ENCODE measurements at regions not wholly inside any gene's neighbourhood (a gene's known extent, or its start where the extent isn't known, plus 50 kb on each side); places are given as distances from the start of the nearest gene placed in this dataset.

DNA sequence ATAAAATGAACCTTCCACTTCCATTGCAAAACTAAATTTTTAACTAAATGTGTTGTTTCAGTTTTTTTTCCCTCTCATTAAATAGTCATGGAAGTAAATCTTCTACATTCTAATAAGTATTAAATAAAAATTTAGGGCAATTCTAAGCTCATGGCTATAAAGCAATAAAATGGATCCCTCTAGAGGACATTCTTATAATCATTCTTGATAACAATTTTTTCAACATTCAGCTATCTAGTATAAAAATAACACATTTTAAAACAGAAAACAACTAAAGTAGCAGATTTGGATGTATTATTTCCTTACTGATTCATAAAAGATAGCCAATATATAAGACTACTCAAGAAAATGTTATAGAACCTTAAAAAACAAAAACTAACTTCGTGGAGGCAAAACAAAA, 393.1 kb downstream of the PLOD2 start:
- DNase-seq: no peak

DNA sequence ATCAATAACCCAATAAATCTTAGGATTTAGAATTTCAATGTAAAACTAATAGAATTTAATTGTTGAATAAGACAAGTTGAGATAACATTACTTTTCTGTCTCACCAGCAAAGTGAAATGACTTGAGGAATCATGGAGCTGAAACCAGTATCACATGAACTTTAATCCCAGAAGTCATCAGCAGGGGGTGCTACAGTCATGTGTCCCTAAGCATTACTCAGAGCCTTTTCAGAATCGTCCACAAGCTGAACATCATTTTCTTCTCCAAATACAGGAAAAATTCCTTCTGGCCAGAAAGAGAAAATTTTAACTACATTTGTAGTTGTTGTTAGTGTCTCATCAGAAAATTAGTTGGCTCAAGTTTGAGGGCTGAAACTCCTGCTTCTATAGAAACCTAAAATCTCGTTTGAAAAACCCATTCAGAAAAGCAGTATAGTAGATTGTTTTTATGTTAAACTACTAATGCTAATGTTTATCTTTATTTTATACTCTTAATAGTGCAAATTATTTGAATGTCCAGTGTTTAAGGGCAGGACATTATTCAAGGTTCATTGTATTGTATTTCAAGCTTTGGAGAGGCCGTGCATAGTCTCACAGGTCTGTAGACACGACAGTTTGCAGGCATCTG, 384.1 kb downstream of the PLOD2 start:
- no peak for DNase-seq

DNA sequence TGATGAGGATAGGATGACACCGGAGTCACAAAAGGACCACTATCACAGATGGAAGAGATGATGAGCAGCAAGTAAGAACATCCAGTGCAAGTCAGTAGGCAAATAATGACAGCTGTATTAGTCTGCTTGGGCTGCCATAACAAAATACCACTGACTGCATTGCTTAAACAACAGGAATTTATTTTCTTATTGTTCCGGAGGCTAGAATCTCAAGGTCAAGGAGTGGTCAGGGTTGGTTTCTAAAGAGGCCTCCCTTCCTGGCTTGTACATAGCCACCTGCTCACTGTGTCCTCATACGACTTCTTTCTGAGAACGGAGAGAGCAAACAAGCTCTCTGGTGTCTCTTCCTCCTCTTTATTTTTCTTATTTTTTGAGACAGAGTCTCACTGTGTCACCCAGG, 380.7 kb downstream of the PLOD2 start:
- DNase-seq: no peak

DNA sequence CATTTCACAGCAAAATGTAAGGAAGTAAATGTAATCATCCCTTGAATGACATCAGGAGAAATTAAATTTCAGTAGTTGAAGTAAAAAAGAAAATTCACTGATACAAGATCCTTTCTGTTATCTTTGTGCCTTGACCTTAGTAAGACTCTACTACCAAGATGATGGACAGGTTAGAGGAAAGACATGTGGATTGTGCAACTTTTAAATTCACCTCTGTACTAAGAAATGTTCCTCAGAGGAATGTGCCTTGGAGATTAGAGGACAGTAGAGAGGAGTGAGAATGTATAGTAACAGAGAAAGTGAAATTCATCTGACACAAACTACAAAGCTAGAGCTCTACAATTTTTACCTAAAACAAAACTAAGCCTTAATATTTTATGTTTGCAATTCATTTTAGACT, 375.3 kb downstream of the PLOD2 start:
- DNase-seq: no peak

DNA sequence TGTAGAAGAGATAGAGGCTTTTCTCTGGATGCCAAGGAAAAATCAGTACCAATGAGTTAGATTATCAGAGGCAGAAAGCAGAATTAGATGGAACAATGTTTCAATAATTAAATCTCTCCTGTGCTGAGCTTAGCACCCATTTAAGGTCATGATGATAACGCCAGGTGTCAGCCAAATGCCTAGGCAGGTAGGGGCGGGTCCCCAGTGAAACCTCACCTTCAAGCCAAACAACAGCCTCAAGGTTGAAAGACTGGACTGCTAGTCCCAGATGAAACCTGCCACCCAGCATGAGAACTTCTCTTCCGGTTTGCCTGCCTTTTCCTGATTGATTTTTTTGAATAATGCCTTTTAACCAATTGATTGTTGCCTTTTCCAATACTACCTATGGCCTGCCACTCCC, 363.0 kb downstream of the PLOD2 start:
- no peak for DNase-seq

DNA sequence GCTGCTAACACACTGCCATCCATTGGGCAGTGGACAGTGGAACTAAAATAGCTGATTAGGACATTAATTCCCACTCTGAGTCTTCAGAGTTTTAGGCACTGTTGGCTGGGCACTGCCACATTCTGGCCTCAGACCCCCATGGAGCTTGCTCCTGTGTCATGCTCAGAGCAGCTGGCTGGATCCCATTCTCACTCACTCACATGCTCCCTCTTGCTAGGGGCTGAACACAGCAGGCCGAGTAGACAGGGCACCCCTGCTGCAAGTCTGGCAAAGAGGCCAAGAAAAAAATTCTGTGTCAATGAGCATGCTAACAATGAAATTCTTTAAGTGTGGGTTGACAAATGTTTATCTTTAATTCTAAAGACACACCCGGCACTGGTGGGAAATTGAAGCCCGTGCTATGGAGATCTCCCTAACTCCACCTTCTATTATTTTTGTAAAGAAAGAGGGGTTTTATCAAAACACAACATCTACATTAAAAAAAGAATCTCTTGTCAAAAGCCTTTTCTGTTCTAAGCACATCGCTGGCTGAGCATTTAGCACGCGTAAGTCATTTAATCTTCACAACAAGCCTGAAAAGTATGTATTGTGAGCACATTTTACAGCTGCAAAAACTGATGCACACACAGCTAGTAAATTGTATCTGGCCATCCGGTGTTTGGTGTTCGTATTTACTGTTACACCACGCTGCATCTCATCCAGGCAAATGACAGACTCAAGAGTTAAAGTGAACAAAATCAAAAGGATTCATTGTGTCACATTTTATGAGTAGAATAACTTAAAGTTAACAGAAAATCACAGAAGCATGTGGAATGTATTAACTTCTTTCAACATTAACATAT, 362.1 kb downstream of the PLOD2 start:
- no peak for DNase-seq

DNA sequence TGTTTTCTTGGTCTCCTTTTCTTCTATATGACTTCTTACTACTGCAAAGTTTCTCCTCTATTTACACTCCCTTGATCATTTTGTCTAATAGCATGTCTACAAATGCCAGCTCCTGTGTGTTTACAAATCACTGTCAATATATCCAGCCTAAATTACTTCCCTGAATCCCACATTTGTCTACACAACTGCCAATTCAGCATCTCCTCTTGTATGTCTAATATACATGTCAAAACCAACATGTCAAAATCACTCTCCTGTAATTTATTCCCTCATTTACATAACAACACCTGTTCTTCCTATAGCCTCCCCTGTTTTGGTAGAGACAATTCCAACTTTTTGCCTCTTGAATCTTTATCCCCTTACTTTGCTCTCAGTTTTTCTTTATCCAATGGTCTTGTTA, 359.3 kb downstream of the PLOD2 start:
- no peak for DNase-seq

DNA sequence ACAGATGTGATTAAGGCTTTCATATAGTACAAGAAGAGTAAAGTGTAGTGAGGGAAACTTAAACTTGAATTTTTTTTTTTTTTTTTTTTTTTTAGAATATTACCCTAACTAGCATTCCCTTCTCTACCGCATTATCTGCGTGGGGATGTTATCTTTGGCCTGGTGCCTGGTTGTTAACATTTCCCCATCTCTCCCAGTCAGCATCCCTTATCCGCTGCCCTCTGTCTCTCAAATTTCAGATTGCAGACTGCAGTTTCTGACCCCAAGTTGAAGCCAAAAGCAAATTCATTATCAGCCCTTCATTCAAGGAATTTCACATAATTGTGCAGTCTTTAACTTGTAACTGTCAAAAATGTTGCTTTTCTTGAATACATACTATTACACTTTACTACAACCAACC, 353.0 kb downstream of the PLOD2 start:
- no peak for DNase-seq

DNA sequence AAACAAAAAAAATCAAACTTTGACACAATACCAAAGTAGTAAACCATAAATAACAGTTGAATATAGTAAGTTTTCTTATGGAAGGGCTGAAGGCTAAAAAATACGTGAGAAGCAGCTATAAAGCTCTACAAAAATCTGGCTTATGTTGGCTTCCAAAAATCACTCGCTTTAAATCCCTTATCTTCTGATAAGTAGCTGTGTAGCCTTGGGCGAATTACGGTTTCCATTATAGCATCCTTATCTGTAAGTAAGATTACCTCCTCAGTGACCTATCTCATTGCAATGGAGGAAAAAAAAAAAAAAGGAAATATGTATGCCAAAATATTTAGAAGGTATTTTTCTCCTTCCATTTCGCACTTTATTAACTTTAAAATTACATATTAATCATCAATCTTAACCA, 348.6 kb downstream of the PLOD2 start:
- no peak for DNase-seq

DNA sequence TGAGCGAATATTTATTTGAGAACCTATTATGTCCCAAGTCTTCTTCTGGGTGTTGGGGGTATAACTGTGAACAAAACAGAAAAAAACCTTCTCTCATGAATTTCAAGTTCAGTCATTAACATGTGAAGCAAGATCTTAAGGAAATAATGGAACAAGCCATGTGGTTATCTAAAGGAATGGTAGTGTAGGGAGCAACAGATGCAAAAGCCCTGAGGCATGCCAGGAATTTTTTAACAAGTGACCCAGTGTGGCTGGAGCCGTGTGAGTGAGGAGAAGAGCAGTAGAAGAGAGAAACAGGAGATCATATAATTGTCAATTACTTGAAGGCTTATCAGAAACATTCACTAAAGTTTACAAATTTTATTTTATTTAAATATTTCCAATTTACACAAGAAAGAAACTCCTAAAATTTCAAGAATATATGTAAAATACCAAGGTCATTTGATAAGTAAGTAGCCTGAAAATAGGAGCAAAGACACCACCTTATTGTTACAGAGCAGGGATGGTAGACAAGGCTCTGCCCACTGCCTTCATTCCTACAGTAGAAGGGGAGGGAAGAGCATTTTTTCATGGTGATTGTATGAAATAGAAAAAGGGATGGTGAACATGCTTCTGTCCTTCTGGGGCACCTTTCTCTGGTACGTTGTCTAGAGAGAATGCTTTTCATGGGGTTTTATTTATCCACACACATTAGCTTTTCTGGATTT, 345.1 kb downstream of the PLOD2 start:
- no peak for DNase-seq

DNA sequence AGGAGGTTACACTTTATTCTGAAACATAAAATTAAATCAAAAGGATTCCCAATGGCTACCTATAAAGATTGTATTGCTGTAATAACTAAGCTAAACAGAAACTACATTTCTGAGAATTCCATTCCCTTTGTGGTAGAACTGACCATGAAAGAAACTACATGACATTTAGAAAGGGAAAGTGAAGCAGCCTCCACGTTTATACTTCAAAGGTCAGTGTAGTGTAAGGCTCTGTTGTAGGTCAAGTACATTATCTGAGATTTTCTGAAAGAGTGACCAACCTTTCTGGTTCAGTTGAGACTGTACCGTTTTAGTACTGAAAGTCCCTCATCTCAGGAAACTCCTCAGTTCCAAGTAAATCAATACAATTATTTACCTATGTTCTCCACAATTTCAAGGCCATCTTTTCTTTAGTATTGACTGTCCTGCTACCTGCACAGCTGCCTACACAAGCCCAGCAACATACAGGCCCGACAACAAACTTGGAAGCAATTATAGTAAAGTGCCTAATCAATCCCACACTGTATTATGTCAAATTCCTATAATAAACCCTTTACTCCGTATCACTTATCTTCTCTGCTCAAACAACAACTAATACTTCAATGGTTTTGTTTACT, 343.0 kb downstream of the PLOD2 start:
- no peak for DNase-seq

DNA sequence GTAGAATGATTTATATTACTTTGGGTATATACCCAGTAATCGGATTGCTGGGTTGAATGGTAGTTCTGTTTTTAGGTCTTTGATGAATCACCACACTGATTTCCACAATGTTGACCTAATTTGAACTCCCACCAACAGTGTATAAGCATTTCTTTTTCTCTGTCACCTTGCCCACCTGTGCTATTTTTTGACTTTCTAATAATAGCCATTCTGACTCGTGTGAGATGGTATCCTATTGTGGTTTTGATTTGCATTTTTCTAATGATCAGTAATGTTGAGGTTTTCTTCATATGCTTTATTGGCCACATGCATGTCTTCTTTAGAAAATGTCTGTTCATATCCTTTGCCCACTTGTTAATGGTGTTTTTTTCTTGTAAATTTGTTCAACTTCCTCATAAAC, 340.8 kb downstream of the PLOD2 start:
- DNase-seq: no peak

DNA sequence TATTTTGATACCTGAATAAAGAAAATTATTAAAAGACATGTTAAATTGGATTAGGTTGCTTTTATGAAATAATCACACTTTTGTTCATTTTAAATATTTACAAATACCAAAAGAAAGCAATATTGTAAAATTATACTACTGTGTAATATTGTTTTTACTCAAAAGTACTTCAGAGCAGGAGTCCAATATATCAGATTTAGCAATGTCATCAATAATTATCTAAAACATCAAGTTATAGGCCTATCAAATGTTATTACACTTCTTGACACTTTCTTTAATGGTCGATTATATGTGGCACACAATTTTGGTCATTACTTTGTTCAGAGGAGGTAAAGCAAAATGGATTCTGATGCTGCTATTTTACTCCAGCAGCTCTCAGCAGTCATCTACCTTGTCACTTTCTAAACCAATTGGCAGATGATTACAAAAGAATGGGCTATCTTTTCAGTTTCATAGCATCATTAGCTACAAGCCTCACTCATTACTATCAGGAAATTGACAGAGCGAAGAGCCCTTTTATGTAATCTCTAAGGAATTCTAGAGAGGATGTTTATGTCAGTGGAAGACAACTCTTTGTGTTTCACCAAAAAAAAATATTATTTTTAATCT, 318.6 kb downstream of the PLOD2 start:
- DNase-seq: no peak

DNA sequence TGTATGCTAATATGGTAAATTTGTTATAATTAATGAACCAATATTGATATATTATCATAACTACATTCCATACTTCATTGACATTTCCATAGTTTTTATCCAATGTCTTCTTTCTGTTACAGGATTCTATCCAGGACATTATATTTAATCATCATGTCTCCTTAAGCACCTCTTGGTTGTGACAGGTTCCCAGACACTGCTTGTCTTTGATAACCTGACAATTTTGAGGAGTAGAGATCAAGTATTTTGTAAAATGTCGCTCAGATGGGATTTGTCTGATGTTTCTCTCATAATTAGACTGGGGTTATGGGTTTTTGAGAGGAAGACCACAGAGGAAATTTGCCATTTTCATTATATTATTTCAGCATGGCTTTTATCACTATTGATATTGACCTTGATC, 317.4 kb downstream of the PLOD2 start:
- no peak for DNase-seq

DNA sequence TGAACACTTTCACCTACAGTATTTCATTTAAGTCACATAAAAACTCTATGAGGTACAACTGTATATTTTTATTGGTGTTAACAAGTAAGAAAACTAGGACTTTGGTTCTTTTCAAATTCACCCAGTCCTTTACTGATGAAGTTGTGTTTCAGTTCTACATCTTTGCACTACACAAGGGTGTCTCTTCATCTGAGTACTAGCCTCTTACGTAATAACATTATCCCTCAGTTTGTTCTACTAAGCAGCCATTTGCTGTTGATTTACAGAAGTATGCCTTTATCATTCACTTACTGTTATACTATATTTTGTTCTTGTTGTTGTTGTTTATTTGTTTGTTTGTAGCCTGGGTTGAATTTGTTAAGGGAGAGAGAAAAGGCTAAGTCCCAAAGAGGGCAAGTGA, 311.9 kb downstream of the PLOD2 start:
- DNase-seq: no peak

DNA sequence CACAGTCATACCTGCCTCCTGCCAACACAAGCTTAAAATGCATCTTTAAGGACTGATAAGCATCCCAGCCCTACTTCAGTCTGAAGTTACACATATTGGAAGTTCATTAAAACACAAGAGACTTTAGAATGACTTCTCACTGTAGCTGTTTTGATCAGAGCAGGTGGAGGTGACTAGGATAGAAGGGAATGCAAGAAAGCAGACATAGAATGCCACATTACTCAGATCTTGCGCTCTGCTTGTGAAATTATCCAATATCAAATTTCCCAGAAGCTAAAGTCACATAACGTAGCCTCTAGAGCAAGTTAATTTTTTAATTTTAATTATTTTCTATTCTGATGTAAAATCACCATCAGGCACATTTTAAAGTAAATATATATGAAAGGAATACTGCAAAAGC, 306.5 kb downstream of the PLOD2 start:
- no peak for DNase-seq

DNA sequence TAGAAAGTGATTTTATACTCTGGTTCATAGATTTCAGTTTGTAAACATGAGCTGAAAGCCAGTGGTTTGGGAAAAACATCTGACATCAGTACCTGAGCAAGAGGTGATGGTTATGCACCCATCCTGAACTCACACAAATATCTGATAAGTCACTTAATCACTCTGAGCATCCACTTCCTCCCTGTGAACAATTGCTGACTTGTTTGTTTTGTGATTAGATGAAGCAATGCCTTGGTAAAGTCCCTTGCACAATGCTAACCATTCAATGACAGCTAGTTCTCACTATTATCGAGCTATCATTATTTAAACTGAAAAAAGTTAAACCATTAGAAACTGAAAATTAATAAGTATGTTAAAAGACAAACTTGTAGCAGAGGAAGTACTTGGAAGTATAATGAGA, 303.0 kb downstream of the PLOD2 start:
- no peak for DNase-seq

DNA sequence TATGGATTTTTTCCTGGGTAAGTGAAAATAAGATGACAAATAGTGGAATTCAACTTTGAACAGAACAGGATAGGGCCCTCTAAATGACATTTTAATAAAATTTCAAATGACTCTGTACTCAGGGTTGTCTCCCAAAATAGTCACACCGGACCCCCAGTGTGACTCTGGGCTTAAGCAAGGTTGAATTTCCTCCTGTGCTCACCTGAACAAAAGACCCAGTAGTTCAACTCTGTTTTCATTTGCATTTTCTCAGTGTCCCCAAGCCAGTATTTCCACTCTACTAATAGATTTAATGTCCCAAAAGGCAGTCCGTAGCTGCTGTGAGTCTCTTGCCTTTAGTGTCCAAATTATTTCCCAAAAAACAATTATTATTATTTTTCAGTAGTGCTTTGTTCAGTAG, 296.6 kb downstream of the PLOD2 start:
- no peak for DNase-seq

DNA sequence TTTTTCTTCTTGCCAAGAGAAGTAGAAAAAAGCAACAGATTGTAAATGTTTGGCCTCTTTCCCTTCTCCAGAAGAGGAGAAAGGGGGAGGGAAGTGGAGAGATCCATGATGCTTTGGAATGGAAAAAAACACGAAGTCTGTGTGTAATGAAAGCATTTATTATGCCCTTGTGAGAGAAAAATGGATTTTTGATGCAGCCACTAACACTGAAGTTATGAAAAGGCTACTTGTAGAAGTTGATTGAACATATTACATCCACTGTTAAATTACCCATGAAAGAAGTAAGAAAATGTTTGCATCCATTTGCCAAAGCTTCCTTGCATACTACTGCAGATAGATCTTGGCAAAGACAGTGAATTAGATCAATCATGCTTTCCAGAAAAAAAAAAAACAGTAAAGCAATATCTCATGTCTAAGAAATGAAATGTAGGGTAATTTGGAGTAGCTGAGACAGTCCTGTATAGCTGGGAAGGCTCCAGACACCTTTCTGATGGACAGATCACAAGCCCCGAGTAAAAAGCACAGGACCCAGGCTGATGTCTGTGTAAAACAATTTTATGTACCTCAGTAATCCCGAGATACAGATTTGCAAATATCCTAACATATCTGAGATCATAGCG, 295.5 kb downstream of the PLOD2 start:
- DNase-seq: no peak

DNA sequence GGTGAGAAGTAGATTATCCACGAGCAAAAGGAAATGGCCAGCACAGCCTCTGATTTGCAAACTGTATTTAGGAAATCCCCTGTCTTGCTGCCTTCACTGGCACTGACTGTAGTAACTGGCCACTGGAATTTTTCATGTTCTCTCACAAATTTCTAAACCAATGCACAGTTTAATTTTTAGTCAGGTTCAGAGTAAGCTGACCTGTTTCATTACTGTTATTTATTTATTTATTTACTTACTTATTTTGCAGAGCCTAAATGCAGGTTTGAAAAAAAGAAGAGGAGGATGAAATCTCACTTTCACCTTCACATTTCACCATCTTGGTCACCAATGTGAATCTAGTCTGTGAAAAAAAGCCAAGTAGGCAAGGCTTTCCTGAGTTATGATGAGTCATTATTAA, 291.0 kb downstream of the PLOD2 start:
- DNase-seq: no peak

DNA sequence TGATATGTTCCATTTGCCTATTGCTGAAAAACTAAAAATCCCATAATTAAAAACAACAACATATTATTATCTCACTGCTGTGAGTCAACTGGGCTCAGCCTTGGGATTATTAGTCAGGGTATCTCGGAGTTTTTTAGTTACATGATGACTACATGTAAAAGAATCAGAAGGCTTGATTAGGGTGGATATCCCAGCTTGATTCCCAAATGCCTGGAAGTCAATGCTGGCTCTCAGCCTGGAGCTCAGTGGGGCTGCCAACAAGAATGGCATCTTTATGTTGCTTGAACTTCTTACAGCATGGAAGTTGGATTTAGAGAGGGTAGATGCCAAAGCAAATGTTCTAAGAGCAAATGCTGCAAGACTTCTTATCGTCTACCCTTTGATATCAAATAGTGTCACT, 278.5 kb downstream of the PLOD2 start:
- DNase-seq: no peak

DNA sequence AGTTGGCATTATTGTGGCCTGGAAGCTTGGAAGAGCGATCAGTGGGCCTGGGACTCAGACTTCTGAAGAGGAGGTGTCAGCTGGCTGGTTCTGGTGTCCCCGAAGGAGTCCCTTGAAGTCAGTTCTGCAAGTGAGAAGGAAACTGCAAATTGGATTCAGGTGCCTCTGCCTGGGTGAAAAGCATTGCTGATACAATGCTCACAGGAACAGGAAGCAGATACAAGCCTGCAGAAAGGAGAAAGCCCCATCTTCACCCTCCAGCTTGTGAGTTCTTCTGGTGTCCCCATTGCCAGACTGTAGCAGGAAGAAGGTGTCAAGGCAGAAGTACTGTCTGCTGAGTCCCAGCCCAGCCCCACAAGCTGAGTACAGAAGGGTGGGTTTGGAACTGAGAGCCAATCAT, 271.3 kb downstream of the PLOD2 start:
- DNase-seq: no peak

DNA sequence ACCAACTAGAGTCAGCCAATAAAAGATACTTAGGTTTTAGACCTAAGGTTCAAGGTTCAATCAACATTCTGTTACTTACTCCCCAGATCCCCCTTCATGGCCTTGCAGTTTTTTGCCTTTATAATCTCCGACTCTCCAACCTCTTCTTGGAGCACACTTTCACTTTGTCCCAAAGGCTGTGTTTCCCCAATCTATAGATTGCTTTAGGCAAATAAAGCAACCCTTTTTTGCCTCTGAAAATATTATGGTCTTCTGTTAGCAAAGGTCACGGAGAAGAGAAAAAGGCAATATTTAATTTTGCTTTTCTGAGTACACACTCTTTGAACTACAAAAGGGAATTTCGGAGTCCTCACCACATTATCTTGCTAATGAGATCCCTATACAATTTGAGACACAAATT, 268.1 kb downstream of the PLOD2 start:
- no peak for DNase-seq

All from NCI-H1930 (cell line).